GM18873 (cell line): ENCODE measurements at regions not wholly inside any gene's neighbourhood (a gene's known extent, or its start where the extent isn't known, plus 50 kb on each side); places are given as distances from the start of the nearest gene placed in this dataset.

ENCODE experiments used
- ATAC-seq: cut with Tn5 transposase; IDR thresholded peaks from one replicate; pipeline ENCODE4 v1.9.1; 2021; ENCODE audit warnings: mild to moderate bottlenecking, moderate library complexity, moderate number of reproducible peaks; ENCODE audit not compliant: unreplicated experiment, low FRiP score

DNA sequence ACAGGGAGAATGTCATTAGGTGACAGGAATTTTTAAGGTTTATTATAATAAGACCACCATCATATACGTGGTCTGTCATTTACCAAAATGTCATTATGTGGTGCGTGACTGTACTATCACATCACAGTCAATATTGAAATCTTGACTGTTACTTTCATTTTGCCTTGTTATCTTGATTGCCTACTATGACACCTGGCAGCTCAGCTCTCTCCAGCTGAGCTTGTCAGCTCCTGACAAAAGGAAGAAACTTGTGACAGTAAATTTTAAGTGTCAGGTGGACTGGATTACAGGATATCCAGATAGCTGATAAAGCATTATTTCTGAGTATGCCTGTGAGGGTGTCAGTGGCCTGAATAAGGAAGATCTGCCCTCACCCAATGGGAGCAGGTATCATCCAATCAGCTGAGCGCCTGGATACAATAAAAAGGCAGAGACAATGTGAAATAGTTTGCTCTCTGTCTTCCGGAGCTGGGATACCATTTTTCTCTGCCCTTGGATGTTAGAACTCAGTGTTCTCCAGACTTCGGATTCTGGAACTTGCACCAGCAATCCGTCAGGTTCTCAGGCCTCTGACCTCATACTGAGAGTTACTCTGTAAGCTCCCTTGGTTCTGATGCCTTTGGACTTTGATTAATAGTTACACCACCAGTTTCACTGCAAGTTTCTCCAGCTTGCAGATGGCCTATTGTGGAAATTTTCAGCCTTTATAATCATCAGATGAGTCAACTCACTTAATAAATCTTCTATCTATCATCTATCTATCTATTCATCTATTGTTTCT, 1454.7 kb upstream of the IGFBP7 start:
- ATAC-seq, result no peak

GRCh38 chr4:58561170-58561569, 1451.0 kb upstream of the IGFBP7 start:
- no peak for ATAC-seq

GRCh38 chr4:58560736-58561135, 1450.6 kb upstream of the IGFBP7 start:
- no peak for ATAC-seq

- ATAC-seq, result no peak
These were observed 1443.5 kb upstream of the IGFBP7 start for GRCh38 chr4:58553679-58554078.

DNA sequence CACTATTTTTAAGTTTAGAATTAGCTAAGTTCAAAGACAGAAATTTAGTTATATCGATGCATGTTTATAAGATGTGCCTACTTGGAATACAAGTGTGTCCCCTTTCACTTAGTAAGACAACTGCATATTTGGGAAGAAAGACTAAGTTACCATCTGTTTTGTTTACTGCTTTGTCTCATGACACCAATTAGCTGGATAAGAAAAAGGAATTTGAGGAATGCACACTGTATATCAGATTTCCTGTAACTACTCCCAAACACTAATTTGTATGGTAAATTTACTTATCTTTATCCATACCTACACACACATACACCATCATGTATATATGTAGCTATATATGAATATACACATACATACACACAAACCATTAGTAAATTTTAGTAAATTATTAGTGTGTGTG, 1442.8 kb upstream of the IGFBP7 start:
- no peak for ATAC-seq

GRCh38 chr4:58551676-58552075, 1441.5 kb upstream of the IGFBP7 start:
- ATAC-seq, result no peak

DNA sequence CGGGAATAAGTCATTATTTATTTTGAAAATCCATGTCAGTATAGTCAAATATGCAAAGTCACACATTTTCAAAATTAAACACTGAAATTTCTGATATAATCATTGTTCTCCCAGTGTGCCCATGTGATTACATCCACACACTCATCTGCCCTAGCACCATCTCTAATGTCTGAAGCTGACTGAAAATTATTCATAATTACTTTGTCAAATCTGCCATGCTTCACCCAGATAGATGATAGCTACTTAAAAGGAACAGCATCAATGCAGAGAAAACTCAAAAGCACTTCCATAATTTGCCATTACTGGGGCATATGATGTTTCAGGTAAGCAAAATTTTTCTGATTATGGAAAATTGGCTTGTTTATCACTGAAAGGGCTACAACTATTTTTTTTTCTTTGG, 1433.3 kb upstream of the IGFBP7 start:
- ATAC-seq, result no peak

DNA sequence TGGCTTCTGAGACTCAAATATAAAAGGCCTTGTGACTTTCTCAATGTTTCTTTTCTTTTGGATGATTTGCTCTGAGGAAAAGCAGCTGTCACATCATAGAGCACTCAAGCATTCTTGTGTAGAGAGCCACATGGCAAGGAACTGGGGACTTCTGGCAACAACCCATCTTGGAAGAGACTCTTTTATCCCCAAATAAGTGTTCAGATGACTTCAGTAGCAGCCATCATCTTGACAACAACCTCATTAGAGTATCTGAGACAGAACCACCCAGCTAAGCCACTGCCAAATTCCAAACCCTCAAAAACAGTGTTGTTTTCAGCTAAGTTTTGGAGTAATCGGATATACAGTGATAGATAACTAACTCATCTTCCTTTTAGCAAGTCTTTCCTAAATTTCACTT, 1431.7 kb upstream of the IGFBP7 start:
- no peak for ATAC-seq

GRCh38 chr4:58522765-58523382, 1412.7 kb upstream of the IGFBP7 start:
- no peak for ATAC-seq

- no peak for ATAC-seq
These were observed 1405.0 kb upstream of the IGFBP7 start for GRCh38 chr4:58515226-58515625.

GRCh38 chr4:58514299-58514698, 1404.1 kb upstream of the IGFBP7 start:
- ATAC-seq, result no peak

DNA sequence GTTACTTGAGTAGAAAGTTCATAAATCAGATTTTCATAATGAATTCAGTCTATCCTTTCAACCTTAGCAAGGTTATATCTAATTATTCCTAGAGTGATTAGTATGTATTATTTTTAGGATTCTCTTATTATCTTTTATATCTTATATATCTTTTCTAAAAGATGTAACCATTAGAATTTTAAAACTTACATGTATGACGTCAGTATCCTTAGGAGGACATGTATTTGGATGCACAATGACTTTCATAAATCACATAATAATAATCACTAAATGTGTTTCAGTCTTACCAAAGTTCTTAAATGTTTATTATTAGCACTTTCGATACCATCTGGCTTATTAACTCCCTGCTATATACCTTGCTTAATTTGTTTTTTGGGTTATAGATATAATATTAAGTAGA, 1400.5 kb upstream of the IGFBP7 start:
- no peak for ATAC-seq

DNA sequence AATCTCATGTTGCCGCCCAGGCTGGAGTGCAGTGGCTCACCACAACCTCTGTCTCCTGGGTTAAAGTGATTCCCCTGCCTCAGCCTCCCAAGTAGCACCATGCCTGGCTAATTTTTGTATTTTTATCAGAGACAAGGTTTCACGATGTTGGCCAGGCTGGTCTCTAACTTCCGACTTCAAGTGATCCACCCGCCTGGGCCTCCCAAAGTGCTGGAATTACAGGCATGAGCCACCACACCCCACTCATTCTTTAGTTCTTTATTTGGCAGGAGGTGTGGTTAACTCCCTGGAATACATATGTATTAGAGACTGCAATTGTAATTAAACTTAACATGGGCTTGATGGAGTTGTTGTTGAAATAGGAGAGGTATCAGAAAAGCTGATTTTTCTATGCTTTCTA, 1396.9 kb upstream of the IGFBP7 start:
- no peak for ATAC-seq

DNA sequence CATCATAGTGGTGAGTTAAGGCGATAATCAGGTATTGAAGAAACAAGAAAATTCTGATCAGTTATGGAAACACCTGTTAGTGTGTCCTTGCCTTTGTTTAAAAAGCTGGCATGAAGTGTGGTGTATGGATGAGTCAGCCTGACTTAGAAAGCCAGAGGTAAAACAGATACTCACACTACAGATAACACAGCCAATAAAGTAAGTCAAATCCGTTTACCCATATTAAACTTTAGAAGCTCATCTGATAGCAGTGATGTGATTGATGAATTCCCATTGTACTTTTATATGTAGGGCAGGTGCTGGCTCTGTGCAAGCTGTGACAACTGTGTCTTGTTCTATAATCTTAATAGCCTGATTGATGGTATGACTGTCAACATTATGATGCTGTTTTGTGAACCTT, 1392.7 kb upstream of the IGFBP7 start:
- ATAC-seq, result no peak

DNA sequence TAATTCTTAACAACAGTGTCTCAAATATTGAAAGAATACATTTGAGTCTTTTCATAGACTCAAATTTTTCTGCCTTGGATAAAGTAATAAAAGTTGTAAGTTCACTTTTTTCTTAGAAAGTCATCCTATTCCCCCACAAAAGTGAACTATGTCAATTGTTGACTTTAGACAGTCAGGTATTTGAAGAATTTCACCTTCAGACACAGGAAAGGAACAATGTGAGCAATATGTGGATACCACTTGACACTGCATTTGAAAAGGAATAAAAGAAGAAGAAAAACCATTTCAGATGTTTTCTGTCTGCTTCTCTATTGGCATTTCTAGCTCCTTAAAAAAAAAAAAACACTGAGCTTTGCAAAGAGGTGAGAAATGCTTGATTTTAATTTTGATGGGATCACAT, 1389.0 kb upstream of the IGFBP7 start:
- ATAC-seq, result no peak

GRCh38 chr4:58491620-58492019, 1381.4 kb upstream of the IGFBP7 start:
- no peak for ATAC-seq

- ATAC-seq, result no peak
These were observed 1367.8 kb upstream of the IGFBP7 start for GRCh38 chr4:58477950-58478349.

GRCh38 chr4:58477513-58477912, 1367.3 kb upstream of the IGFBP7 start:
- no peak for ATAC-seq

GRCh38 chr4:58475097-58475496, 1364.9 kb upstream of the IGFBP7 start:
- ATAC-seq, result no peak

DNA sequence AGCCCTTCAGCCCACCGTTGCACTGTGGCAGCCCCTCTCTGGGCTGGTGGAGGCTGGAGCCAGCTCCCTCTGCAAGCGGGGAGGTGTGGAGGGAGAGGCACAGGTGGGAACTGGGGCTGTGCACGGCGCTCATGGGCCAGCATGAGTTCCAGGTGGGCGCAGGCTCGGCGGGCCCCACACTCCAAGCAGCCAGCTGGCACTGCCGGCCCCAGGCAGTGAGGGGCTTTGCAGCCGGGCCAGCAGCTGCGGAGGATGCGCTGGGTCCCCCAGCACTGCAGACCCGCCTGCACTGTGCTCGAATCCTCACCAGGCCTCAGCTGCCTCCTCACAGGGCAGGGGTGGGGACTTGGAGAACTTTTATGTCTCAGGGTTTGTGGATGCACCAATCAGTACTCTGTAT, 1354.8 kb upstream of the IGFBP7 start:
- no peak for ATAC-seq

- no peak for ATAC-seq
These were observed 1346.7 kb upstream of the IGFBP7 start for GRCh38 chr4:58456727-58457384.

DNA sequence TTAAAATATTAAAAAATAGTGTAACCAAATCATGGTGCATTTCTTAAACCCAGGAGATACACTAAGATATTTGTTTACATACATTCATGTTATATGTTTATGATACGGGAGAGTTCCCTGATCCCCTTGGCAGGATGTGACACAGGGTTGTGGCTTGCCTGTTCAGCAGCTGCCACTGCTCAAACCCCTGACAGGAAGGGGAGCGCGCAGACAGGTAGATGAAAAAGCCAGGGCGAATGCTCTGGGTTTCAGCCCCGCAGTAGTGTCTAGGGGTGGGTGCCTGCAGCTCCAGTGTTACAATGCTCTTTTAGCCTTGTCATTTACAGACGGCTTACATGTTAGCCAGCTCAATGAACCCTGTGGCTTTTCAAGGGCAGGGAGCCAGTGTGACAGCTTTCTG, 1343.8 kb upstream of the IGFBP7 start:
- ATAC-seq, result no peak
